SK-N-MC (cell line): ENCODE measurements at regions not wholly inside any gene's neighbourhood (a gene's known extent, or its start where the extent isn't known, plus 50 kb on each side); places are given as distances from the start of the nearest gene placed in this dataset.

Experiments used
- DNase-seq: peaks from one replicate; pipeline ENCODE4 v3.0.0-alpha.2; 2011; ENCODE audit warnings: low read depth, low spot score
- H3K27ac ChIP-seq: fragments of 200-600 bp; sonication (generic); 2 replicates; pipeline ENCODE4 v1.5.1; 2016; ENCODE audit warnings: mixed run types
- H3K36me3 ChIP-seq: fragments of 200-600 bp; sonication (generic); 2 replicates; pipeline ENCODE4 v1.6.1; 2017; ENCODE audit warnings: antibody characterized with exemption, low read length, mixed read lengths; ENCODE audit not compliant: insufficient read depth
- H3K4me3 ChIP-seq: fragments of 200-600 bp; sonication (generic); 2 replicates; pipeline ENCODE4 v1.5.1; 2016
- H3K9ac ChIP-seq: fragments of 200-600 bp; sonication (generic); 2 replicates; pipeline ENCODE4 v1.8.0; 2017; ENCODE audit warnings: mixed run types, mixed read lengths; ENCODE audit not compliant: insufficient read length
- H3K9me3 ChIP-seq: fragments of 200-600 bp; sonication (generic); 2 replicates; pipeline ENCODE4 v1.6.1; 2017; ENCODE audit warnings: low read depth, mild to moderate bottlenecking, antibody characterized with exemption, low read length, moderate library complexity, mixed read lengths
- EZH2 ChIP-seq: fragments of 200-600 bp; sonication (generic); IDR thresholded peaks from one replicate; pipeline ENCODE4 v1.6.1; 2017; ENCODE audit warnings: antibody characterized with exemption
- FOXP2 ChIP-seq: optimal IDR thresholded peaks from 2 replicates; pipeline ENCODE3; 2011; ENCODE audit warnings: mild to moderate bottlenecking, moderate library complexity; ENCODE audit not compliant: insufficient read depth; ENCODE audit errors: extremely low read length, control extremely low read depth
- POLR2AphosphoS5 ChIP-seq: IDR thresholded peaks from 2 replicates; pipeline ENCODE4 v1.6.1; 2012; ENCODE audit warnings: mild to moderate bottlenecking, low read depth, low read length, borderline replicate concordance

DNA sequence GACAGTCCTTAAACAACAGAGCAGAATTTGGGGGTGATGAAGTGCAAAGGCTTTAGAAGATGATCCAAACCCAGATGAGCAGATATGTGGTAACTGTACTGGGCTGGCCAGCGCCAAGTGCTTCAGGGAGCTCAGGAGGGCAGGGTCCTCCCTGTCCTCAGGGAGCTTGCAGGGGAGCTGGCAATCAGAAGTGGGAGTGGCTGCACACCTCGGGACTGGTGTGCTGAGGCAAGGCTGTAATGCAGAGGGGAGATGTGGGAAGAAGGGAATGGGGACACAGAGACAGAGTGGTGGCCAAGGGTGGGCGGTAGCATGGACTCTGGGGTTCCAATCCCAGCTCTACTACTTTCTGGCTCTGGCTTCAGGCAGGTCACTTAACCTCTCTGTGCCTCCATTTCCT, 235.6 kb upstream of the NCAM1 start:
- Histone ChIP-seq H3K4me3 (no peak overlapping the region), H3K9ac (no peak overlapping the region), H3K27ac (no peak overlapping the region), H3K9me3 (no peaks in the 10 kb centered on the region), H3K36me3 (no peaks in the 10 kb centered on the region)
- TF ChIP-seq FOXP2: no peak
- TF ChIP-seq EZH2: no peak
- no peak for TF ChIP-seq POLR2AphosphoS5
- DNase-seq: no peak

DNA sequence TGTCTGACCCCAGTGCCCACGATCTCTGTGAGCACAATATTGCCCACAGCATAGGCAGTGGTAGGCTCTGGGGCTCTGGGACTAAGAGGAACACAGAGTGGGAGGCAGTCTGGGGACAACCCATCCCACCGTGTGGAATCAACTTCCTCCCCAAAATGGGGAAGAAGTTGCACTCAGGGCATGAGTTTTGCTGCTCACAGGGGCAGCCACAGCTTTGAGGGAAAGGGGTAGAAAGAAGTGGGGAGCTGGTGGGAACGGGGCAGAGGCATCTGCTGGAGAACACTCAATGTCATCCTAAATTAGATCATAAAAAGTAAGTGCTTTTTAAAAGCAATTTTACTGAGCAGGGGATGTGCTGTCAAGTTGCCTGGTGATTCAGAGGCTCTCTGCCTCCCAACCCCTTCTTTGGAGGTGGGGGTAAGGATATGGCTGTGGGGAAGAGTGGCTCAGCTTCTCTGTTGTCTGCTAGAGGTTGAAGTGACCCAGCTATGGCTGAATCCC, 233.8 kb upstream of the NCAM1 start:
- no peak overlapping the region for H3K27ac ChIP-seq
- H3K9ac ChIP-seq: no peak overlapping the region
- TF ChIP-seq FOXP2 (no peak), POLR2AphosphoS5 (no peak), EZH2 (no peak)
- H3K36me3 ChIP-seq: no peaks in the 10 kb centered on the region
- no peaks in the 10 kb centered on the region for H3K9me3 ChIP-seq
- DNase-seq: no peak
- H3K4me3 ChIP-seq: no peak overlapping the region

DNA sequence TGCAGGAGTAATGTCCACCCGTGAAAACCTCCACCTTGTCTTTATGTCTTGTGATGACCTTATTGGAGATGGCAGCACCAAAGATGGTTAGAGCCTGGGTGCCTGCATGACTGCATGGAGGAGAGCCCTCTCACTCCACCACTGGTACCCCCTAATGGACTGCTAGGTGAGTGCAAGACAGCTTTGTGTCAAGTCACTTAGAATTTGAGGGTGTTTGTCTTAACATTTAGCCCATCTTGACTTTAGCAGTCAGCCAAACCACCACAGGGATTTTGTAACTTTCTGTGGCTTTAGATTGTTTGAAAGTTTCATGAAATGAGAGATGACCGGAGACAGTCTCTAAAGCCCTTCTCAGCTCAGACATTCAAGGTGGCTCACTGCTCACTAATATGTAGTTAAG, 232.9 kb upstream of the NCAM1 start:
- no peak overlapping the region for H3K4me3 ChIP-seq
- no peak overlapping the region for H3K9ac ChIP-seq
- H3K27ac ChIP-seq: no peak overlapping the region
- TF ChIP-seq EZH2: no peak
- no peak for TF ChIP-seq FOXP2
- no peak for TF ChIP-seq POLR2AphosphoS5
- no peaks in the 10 kb centered on the region for H3K9me3 ChIP-seq
- DNase-seq: no peak
- no peaks in the 10 kb centered on the region for H3K36me3 ChIP-seq

DNA sequence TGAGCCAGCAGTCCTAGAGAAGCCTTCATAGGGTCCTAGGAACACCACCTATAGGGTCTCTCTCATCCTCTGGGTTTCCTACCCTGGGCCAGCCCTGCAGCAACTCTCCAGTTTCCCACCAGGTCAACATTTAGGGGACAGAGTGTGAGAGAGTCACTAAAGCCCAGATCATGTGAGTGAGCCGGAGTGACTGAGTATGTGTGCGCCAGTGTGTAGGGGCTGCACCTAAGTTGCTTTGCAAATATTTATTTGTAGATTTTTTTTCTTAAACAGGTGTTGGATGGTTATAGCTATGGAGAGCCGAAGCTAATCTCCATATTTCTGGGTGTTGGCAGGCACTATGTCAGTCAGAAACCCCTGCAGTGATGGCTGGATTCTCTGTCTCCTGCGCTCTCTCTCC, 232.5 kb upstream of the NCAM1 start:
- no peak for TF ChIP-seq EZH2
- TF ChIP-seq FOXP2: no peak
- no peak for TF ChIP-seq POLR2AphosphoS5
- Histone ChIP-seq H3K4me3 (no peak overlapping the region), H3K9ac (no peak overlapping the region), H3K9me3 (no peaks in the 10 kb centered on the region), H3K27ac (no peak overlapping the region), H3K36me3 (no peaks in the 10 kb centered on the region)
- DNase-seq: no peak

DNA sequence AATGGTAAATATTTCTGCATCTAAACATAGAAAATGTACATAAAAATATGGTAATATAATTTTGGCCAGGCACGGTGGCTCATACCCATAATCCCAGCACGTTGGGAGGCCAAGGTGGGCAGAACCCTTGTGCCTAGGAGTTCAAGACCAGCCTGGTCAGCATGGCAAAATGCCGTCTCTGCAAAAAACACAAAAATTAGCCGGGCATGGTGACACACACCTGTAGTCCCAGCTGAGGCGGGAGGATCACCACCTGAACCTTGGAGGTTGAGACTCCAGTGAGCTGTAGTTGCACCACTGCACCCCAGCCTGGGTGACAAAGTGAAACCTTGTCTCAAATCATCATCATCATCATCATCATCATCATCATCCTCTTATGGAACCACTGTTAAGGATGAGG, 230.6 kb upstream of the NCAM1 start:
- DNase-seq: no peak
- TF ChIP-seq EZH2 (no peak), FOXP2 (no peak), POLR2AphosphoS5 (no peak)
- Histone ChIP-seq H3K36me3 (no peaks in the 10 kb centered on the region), H3K27ac (no peak overlapping the region), H3K9ac (no peak overlapping the region), H3K4me3 (no peak overlapping the region), H3K9me3 (no peaks in the 10 kb centered on the region)

DNA sequence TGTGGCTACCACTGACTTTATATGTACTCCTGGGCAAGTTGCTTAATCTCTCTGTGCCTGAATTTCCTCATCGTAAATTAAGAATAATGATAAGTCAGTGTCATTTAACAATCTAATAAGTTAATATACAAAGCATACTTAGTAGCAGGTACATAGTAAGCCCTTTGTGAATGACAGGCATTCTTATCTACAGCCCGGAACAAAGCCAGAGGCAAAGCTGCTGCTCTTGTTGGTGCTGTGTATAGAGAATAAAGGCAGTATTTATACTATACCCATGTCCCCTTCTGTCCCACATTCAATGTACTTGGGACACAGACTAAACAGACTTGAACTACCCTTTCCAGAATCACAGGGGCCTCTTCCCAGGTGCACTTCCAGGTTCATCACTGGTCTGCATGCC, 229.7 kb upstream of the NCAM1 start:
- no peak for DNase-seq
- Histone ChIP-seq H3K36me3 (no peaks in the 10 kb centered on the region), H3K27ac (no peak overlapping the region), H3K4me3 (no peak overlapping the region), H3K9me3 (no peaks in the 10 kb centered on the region), H3K9ac (no peak overlapping the region)
- TF ChIP-seq POLR2AphosphoS5: no peak
- no peak for TF ChIP-seq EZH2
- no peak for TF ChIP-seq FOXP2

DNA sequence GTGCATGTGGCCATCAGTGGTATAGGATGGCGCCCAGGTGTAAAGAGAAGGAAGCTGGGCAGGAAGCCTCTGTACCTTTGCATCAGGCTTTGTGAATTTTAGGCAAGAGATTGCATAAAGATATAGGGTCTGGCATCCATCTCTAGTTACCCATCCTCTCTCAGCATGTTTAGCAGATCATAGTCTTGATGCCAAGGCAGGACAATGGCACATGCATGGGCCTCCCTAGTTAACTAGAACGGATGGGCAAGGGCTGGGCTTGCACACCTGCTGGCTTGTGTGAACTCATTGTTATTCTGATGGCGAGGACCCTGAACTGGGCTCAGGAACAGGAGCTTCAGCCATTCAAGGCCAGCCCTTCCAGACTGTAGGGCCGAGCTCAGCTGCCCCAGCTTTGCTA, 229.2 kb upstream of the NCAM1 start:
- no peaks in the 10 kb centered on the region for H3K36me3 ChIP-seq
- TF ChIP-seq POLR2AphosphoS5 (no peak), FOXP2 (no peak), EZH2 (no peak)
- no peaks in the 10 kb centered on the region for H3K9me3 ChIP-seq
- H3K4me3 ChIP-seq: no peak overlapping the region
- DNase-seq: no peak
- no peak overlapping the region for H3K27ac ChIP-seq
- H3K9ac ChIP-seq: no peak overlapping the region

DNA sequence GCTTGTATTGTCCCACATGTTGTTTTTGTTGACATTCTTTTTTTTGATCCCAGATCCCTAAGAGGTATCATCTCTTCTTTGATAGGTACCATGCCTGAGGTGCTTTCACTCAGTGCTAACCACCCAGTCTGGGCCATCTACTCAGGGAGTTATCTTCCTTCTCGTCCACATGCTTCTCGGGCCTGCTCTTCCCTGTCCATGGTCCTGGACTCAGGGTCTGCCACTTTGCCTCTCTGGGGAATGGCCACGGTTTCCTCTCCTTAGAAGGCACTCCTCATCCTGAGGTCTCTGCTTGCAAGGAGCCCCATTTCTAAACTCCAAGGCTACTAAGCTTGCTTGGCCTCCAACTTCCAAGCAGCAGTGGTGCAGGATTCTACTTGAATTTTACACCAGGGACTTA, 227.0 kb upstream of the NCAM1 start:
- no peak for DNase-seq
- Histone ChIP-seq H3K9ac (no peak overlapping the region), H3K36me3 (no peaks in the 10 kb centered on the region), H3K9me3 (no peaks in the 10 kb centered on the region), H3K27ac (no peak overlapping the region), H3K4me3 (no peak overlapping the region)
- no peak for TF ChIP-seq FOXP2
- TF ChIP-seq EZH2: no peak
- no peak for TF ChIP-seq POLR2AphosphoS5

DNA sequence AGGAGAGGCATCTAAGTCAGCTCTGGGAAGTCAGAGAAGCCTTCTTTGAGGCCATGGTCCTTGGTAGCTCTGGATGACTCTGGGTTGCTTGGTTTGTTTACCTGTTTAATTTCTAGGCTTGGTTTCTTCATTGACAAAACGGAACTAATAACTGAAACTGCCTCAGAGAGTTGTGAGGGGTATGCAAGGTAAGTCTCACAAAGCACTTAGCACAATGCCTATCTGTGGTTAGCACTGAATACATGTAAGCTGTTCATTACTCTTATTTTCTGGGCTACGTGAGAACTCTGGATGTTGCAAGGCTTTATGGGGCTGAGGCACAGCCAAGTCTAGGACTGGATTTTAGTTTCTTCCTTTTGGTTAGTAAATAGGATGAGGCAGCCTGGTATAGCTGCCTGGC, 225.8 kb upstream of the NCAM1 start:
- no peaks in the 10 kb centered on the region for H3K9me3 ChIP-seq
- no peak for TF ChIP-seq FOXP2
- TF ChIP-seq EZH2: no peak
- TF ChIP-seq POLR2AphosphoS5: no peak
- H3K27ac ChIP-seq: no peak overlapping the region

DNA sequence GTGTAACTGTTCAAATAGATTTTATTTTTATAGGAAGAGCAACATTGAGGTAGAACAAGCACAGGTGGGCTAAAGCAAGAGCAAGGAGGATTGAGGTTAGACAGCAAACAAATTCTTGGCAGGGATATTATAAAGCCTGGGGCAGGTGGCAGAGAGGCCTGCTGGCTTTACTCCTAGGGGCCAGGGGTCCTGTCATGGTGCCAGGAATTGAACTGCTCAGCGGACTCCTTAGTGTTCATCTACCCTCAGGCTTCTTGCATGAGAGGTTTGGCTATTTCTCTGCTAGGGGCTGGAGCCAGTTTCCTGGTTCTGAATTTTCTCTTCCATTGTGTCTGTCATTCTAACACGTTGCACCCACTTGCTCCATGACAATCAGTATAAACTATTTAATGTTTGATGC, 217.2 kb upstream of the NCAM1 start:
- H3K9ac ChIP-seq: no peak overlapping the region
- no peaks in the 10 kb centered on the region for H3K36me3 ChIP-seq
- no peak for DNase-seq
- no peak overlapping the region for H3K27ac ChIP-seq
- TF ChIP-seq POLR2AphosphoS5 (no peak), FOXP2 (no peak), EZH2 (no peak)
- H3K4me3 ChIP-seq: no peak overlapping the region
- no peaks in the 10 kb centered on the region for H3K9me3 ChIP-seq

More for the DNA sequence above, 225.8 kb upstream of the NCAM1 start:
- DNase-seq: no peak
- Histone ChIP-seq H3K4me3 (no peak overlapping the region), H3K36me3 (no peaks in the 10 kb centered on the region), H3K9ac (no peak overlapping the region)
